HEK293T (cell line): ENCODE measurements at regions not wholly inside any gene's neighbourhood (a gene's known extent, or its start where the extent isn't known, plus 50 kb on each side); places are given as distances from the start of the nearest gene placed in this dataset.
"Not testable (repeated sequence)": the region's sequence is repeated elsewhere in the genome, so short reads cannot be mapped to it uniquely, and the experiment has no call there.

Experiments
- CTCF ChIA-PET: fragments of 350-600 bp; formaldehyde crosslinking; extraction: SDS; loops from one replicate; lab custom pipeline; 2021; ENCODE audit warnings: antibody characterized with exemption, inconsistent platforms; lab: Yijun Ruan, JAX
- POLR2A ChIA-PET: fragments of 350-600 bp; formaldehyde crosslinking; extraction: SDS; loops from one replicate; lab custom pipeline; 2020; ENCODE audit warnings: antibody characterized with exemption, inconsistent platforms; lab: Yijun Ruan, JAX
- DNase-seq: peaks from one replicate; pipeline ENCODE4 v3.0.0; 2012; ENCODE audit warnings: mixed read lengths; ENCODE audit errors: extremely low spot score
- ARNT ChIP-seq: fragments of 450-650 bp; IDR thresholded peaks from 2 replicates; pipeline ENCODE4 v1.6.1; 2017; ENCODE audit warnings: mild to moderate bottlenecking
- BHLHE40 ChIP-seq: fragments of 450-650 bp; IDR thresholded peaks from 2 replicates; pipeline ENCODE4 v1.6.1; 2016; ENCODE audit warnings: mild to moderate bottlenecking, moderate library complexity, borderline replicate concordance
- CTBP1 ChIP-seq: fragments of 450-650 bp; IDR thresholded peaks from 2 replicates; pipeline ENCODE4 v1.6.1; 2016; ENCODE audit warnings: borderline replicate concordance
- ELF4 ChIP-seq: fragments of 450-650 bp; IDR thresholded peaks from 2 replicates; pipeline ENCODE4 v1.6.1; 2017; ENCODE audit warnings: antibody characterized with exemption
- FOXA1 ChIP-seq: fragments of 450-650 bp; IDR thresholded peaks from 2 replicates; pipeline ENCODE4 v1.6.1; 2016; ENCODE audit warnings: mild to moderate bottlenecking
- FOXK2 ChIP-seq: fragments of 450-650 bp; IDR thresholded peaks from 2 replicates; pipeline ENCODE4 v1.6.1; 2016; ENCODE audit warnings: mild to moderate bottlenecking
- FOXM1 ChIP-seq: fragments of 450-650 bp; IDR thresholded peaks from 2 replicates; pipeline ENCODE4 v1.6.1; 2017; ENCODE audit warnings: mild to moderate bottlenecking, borderline replicate concordance
- HDGF ChIP-seq: fragments of 450-650 bp; IDR thresholded peaks from 2 replicates; pipeline ENCODE4 v1.6.1; 2017; ENCODE audit warnings: antibody characterized with exemption, borderline replicate concordance
- L3MBTL2 ChIP-seq: fragments of 450-650 bp; conservative IDR thresholded peaks from 2 replicates; pipeline ENCODE4 v1.6.1; 2016; ENCODE audit warnings: mild to moderate bottlenecking
- LEF1 ChIP-seq: fragments of 450-650 bp; IDR thresholded peaks from 2 replicates; pipeline ENCODE4 v1.6.1; 2017; ENCODE audit warnings: mild to moderate bottlenecking, borderline replicate concordance
- NFRKB ChIP-seq: fragments of 450-650 bp; IDR thresholded peaks from 2 replicates; pipeline ENCODE4 v1.6.1; 2016; ENCODE audit warnings: mild to moderate bottlenecking, moderate library complexity
- PKNOX1 ChIP-seq: fragments of 450-650 bp; IDR thresholded peaks from 2 replicates; pipeline ENCODE4 v1.6.1; 2016
- SP1 ChIP-seq: fragments of 450-650 bp; IDR thresholded peaks from 2 replicates; pipeline ENCODE4 v1.6.1; 2017
- SUZ12 ChIP-seq: fragments of 450-650 bp; IDR thresholded peaks from 2 replicates; pipeline ENCODE4 v1.6.1; 2016; ENCODE audit warnings: mild to moderate bottlenecking
- TARDBP ChIP-seq: fragments of 450-650 bp; IDR thresholded peaks from 2 replicates; pipeline ENCODE4 v1.6.1; 2016
- ZNF384 ChIP-seq: fragments of 450-650 bp; IDR thresholded peaks from 2 replicates; pipeline ENCODE4 v1.6.1; 2016

GRCh38 chr1:8238141-8239038 lies 79.5 kb upstream of the SLC45A1 start:
- POLR2A ChIA-PET, result interaction anchor here (0.5 kb wide), 1 partner anchor 214 kb away, joined by 3 read pairs; no protein-coding TSS in a partner anchor
- DNase-seq, result no peak
- TF ChIP-seq ELF4 (no peak), ZNF384 (peak; percentile 70; the same call in 1 of the 2 replicates)
- CTCF ChIA-PET, result interaction anchor here (0.7 to 1.0 kb wide), 2 partner anchors 220 to 313 kb away, joined by 3 to 4 read pairs; no protein-coding TSS in a partner anchor

- ChIA-PET CTCF (no interaction called here), POLR2A (no interaction called here)
- no peak for DNase-seq
- no peak for TF ChIP-seq ELF4
- TF ChIP-seq L3MBTL2, result no peak
- TF ChIP-seq FOXM1, result no peak
- no peak for TF ChIP-seq SP1
- no peak for TF ChIP-seq SUZ12
- TF ChIP-seq BHLHE40, result no peak
- TF ChIP-seq FOXK2, result no peak
- no peak for TF ChIP-seq ZNF384
- TF ChIP-seq CTBP1, result no peak
- no peak for TF ChIP-seq HDGF
- no peak for TF ChIP-seq NFRKB
Observed at GRCh38 chr1:8232036-8232757, 85.7 kb upstream of the SLC45A1 start.

GRCh38 chr1:8230292-8230621 lies 87.7 kb upstream of the SLC45A1 start:
- CTCF ChIA-PET, result interaction anchor here (0.5 kb wide), 1 partner anchor 117 kb away, joined by 4 read pairs; no protein-coding TSS in a partner anchor
- TF ChIP-seq FOXM1 (no peak), TARDBP (no peak), HDGF (no peak), CTBP1 (no peak), FOXA1 (no peak), SUZ12 (no peak), SP1 (no peak), PKNOX1 (no peak), L3MBTL2 (no peak), NFRKB (no peak), FOXK2 (no peak), ARNT (no peak), ZNF384 (no peak), LEF1 (no peak), ELF4 (no peak), BHLHE40 (no peak)
- no peak for DNase-seq
- POLR2A ChIA-PET, result no interaction called here

- ChIA-PET POLR2A (no interaction called here), CTCF (interaction anchor here (0.7 kb wide), 1 partner anchor 17 kb away, joined by 4 read pairs; no protein-coding TSS in a partner anchor)
- no peak for DNase-seq
- TF ChIP-seq L3MBTL2 (no peak), NFRKB (no peak), LEF1 (no peak), SUZ12 (no peak), FOXK2 (no peak), HDGF (no peak), TARDBP (no peak), SP1 (no peak), CTBP1 (no peak), ZNF384 (no peak), PKNOX1 (no peak), ARNT (no peak), ELF4 (no peak), FOXA1 (no peak), BHLHE40 (no peak), FOXM1 (no peak)
Observed at GRCh38 chr1:8228253-8228652, 89.7 kb upstream of the SLC45A1 start.

- CTCF ChIA-PET, result interaction anchor here (0.7 kb wide), 1 partner anchor 17 kb away, joined by 4 read pairs; no protein-coding TSS in a partner anchor
- DNase-seq, POLR2A ChIA-PET: not testable (repeated sequence)
Observed at GRCh38 chr1:8227674-8228073, 90.2 kb upstream of the SLC45A1 start.

GRCh38 chr1:8226747-8227146 lies 91.2 kb upstream of the SLC45A1 start:
- TF ChIP-seq NFRKB (no peak), CTBP1 (no peak), PKNOX1 (peak; percentile 15; the same call in 1 of the 2 replicates), FOXA1 (no peak), FOXM1 (no peak), LEF1 (no peak)
- ChIA-PET POLR2A (no interaction called here), CTCF (no interaction called here)
- no peak for DNase-seq

- CTCF ChIA-PET, POLR2A ChIA-PET, DNase-seq: not testable (repeated sequence)
Observed at GRCh38 chr1:8226024-8226423, 91.9 kb upstream of the SLC45A1 start.
